ENCODE measurements at regions not wholly inside any gene's neighbourhood (a gene's known extent, or its start where the extent isn't known, plus 50 kb on each side); places are given as distances from the start of the nearest gene placed in this dataset.
"Not testable (repeated sequence)": the region's sequence is repeated elsewhere in the genome, so short reads cannot be mapped to it uniquely, and the experiment has no call there.

DNA sequence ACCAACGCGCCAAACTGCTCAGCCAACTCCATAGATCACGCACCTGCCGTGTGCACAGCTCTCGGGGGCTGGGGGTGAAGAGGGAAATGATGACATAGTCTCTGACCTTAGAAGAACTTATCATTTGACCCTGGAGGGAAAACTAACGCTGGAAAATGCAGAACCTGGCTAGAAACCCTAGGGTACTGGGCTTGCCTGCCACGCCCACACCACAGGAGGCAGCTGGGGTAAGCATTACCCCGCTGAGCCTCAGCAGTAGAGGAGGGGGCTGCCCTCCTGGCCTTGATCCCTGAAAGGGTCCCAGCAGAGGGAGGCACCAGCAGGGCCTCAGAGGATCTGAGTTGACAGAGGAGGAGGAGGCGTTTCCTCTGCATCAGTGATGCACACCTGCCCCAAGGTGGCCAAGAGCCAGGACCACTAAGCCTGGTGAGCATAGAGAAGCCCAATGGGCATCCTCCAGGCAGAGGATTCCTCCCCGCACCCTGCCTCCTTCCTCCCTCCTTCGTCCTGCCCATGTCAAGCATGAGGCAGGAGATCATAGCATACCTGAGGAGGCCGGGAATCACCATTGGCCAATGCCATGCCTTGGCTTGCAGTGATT, 135.5 kb downstream of the TNFRSF13B start:
- TF ChIP-seq CTCF (IDR thresholded peaks at IDR 0.05); NFIC (IDR thresholded peaks at IDR 0.05; ENCODE audit: borderline replicate concordance); SIN3A (IDR thresholded peaks at IDR 0.05; ENCODE audit: borderline replicate concordance, low read depth, low read length); CHD2 (IDR thresholded peaks at IDR 0.05; ENCODE audit: low read length, partially characterized antibody); RXRA (IDR thresholded peaks at IDR 0.05; ENCODE audit: borderline replicate concordance, low read depth); FOXJ3 (CRISPR knock-in tag; IDR thresholded peaks at IDR 0.05); POLR2AphosphoS5 (IDR thresholded peaks at IDR 0.05; ENCODE audit: low read depth, low read length): not testable (repeated sequence)

All from SK-N-SH (cell line).